OCI-LY7 (cell line): ENCODE measurements at regions not wholly inside any gene's neighbourhood (a gene's known extent, or its start where the extent isn't known, plus 50 kb on each side); places are given as distances from the start of the nearest gene placed in this dataset.

Experiments
- BruUV-seq: library from RNA; stranded (reverse); fragments of 400-500 nt; replicated peaks from 2 replicates; lab custom pipeline; 2021; lab: Mats Ljungman, UMichigan
- CTCF ChIA-PET: fragments of 300-600 bp; sonication (Branson Sonifier 250); formaldehyde crosslinking; loops from one replicate; lab custom pipeline; 2022; ENCODE audit warnings: antibody characterized with exemption; ENCODE audit not compliant: unreplicated experiment; lab: Charles Lee
- POLR2A ChIA-PET: fragments of 300-600 bp; sonication (Branson Sonifier 250); formaldehyde crosslinking; loops from one replicate; lab custom pipeline; 2022; ENCODE audit warnings: antibody characterized with exemption; lab: Charles Lee
- DNase-seq: peaks from one replicate; pipeline ENCODE4 v3.0.0-alpha.2; 2015; ENCODE audit warnings: low spot score
- H2AFZ ChIP-seq: fragments of 200-600 bp; sonication (generic), shearing (Covaris generic); 2 replicates; pipeline ENCODE4 v1.6.1; 2014; ENCODE audit warnings: mild to moderate bottlenecking, antibody characterized with exemption, low read length, moderate library complexity
- H3K27ac ChIP-seq: fragments of 200-600 bp; sonication (generic); 2 replicates; pipeline ENCODE4 v1.5.1; 2014; ENCODE audit warnings: mixed run types, low read depth, mild to moderate bottlenecking, moderate library complexity, low read length, inconsistent platforms; ENCODE audit not compliant: poor library complexity, severe bottlenecking
- H3K36me3 ChIP-seq: fragments of 200-600 bp; sonication (generic); 2 replicates; pipeline ENCODE4 v1.6.1; 2014; ENCODE audit warnings: mild to moderate bottlenecking, antibody characterized with exemption, low read length, moderate library complexity, mixed read lengths; ENCODE audit not compliant: insufficient read depth
- H3K4me1 ChIP-seq: fragments of 200-600 bp; sonication (generic); 2 replicates; pipeline ENCODE4 v1.5.1; 2014; ENCODE audit warnings: mild to moderate bottlenecking, low read length; ENCODE audit not compliant: insufficient read depth, poor library complexity, severe bottlenecking
- H3K4me2 ChIP-seq: fragments of 200-600 bp; sonication (generic); 2 replicates; pipeline ENCODE4 v1.6.1; 2014; ENCODE audit warnings: mild to moderate bottlenecking, low read length
- H3K4me3 ChIP-seq: fragments of 200-600 bp; sonication (generic); 2 replicates; pipeline ENCODE4 v1.5.1; 2014; ENCODE audit warnings: mild to moderate bottlenecking, low read depth, low read length; ENCODE audit not compliant: poor library complexity, severe bottlenecking
- H3K79me2 ChIP-seq: fragments of 200-600 bp; sonication (generic); 2 replicates; pipeline ENCODE4 v1.6.1; 2016; ENCODE audit warnings: low read depth, mild to moderate bottlenecking, low read length, moderate library complexity, mixed read lengths; ENCODE audit not compliant: insufficient read depth
- H3K9me2 ChIP-seq: fragments of 200-600 bp; sonication (generic); 2 replicates; pipeline ENCODE4 v1.6.1; 2016; ENCODE audit warnings: mild to moderate bottlenecking, low read length, mixed read lengths; ENCODE audit not compliant: insufficient read depth
- H3K9me3 ChIP-seq: fragments of 200-600 bp; sonication (generic); 2 replicates; pipeline ENCODE4 v1.6.1; 2014; ENCODE audit warnings: mild to moderate bottlenecking, mixed run types, low read length, mixed read lengths
- H4K20me1 ChIP-seq: fragments of 200-600 bp; sonication (generic); 2 replicates; pipeline ENCODE4 v1.6.1; 2014; ENCODE audit warnings: mild to moderate bottlenecking, antibody characterized with exemption, low read length, moderate library complexity, mixed read lengths; ENCODE audit not compliant: insufficient read depth
- EZH2phosphoT487 ChIP-seq: fragments of 200-600 bp; sonication (generic); IDR thresholded peaks from 2 replicates; pipeline ENCODE4 v1.6.1; 2018; ENCODE audit warnings: low read depth, borderline replicate concordance, mild to moderate bottlenecking, mixed run types, antibody characterized with exemption, low read length, moderate library complexity, mixed read lengths
- intact Hi-C: fragments of 100-400 bp; cut with micrococcal nuclease; formaldehyde crosslinking; loops from one replicate; pipeline ENCODE4 v1.10.0; 2022; ENCODE audit not compliant: unreplicated experiment
- TF ChIP-seq, protein P1 (sequence below): fragments of 200-600 bp; sonication (generic); conservative IDR thresholded peaks from 2 replicates; pipeline ENCODE4 v1.5.1; 2014; ENCODE audit warnings: mild to moderate bottlenecking, antibody characterized with exemption, low read length, moderate library complexity, mixed read lengths

DNA sequence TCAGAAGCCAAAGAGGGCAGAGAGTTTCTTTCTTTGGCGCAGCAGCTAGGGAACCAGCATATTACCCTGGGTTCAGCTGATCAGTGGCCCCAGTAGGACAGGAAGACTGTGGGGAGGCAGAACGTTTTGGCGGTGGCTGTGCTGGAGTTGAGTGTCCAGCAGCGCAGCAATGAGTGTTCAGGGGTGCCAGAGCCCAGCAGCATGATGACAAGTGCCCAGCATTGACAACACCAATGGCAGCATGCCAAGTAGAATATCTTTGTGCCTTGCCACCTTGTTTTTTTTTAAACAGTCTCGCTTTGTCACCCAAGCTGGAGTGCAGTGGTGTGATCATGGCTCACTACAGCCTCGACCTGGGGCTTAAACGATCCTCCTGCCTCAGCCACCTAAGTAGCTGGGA, 106.7 kb upstream of the CDC42BPA start:
- no peaks in the 10 kb centered on the region for H3K36me3 ChIP-seq
- TF ChIP-seq, protein P1, sequence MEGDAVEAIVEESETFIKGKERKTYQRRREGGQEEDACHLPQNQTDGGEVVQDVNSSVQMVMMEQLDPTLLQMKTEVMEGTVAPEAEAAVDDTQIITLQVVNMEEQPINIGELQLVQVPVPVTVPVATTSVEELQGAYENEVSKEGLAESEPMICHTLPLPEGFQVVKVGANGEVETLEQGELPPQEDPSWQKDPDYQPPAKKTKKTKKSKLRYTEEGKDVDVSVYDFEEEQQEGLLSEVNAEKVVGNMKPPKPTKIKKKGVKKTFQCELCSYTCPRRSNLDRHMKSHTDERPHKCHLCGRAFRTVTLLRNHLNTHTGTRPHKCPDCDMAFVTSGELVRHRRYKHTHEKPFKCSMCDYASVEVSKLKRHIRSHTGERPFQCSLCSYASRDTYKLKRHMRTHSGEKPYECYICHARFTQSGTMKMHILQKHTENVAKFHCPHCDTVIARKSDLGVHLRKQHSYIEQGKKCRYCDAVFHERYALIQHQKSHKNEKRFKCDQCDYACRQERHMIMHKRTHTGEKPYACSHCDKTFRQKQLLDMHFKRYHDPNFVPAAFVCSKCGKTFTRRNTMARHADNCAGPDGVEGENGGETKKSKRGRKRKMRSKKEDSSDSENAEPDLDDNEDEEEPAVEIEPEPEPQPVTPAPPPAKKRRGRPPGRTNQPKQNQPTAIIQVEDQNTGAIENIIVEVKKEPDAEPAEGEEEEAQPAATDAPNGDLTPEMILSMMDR, result no peak
- no peak for TF ChIP-seq EZH2phosphoT487
- intact Hi-C loops, result no loop called here
- H3K9me2 ChIP-seq, result no peaks in the 10 kb centered on the region
- H3K4me3 ChIP-seq, result no peak overlapping the region
- H2AFZ ChIP-seq, result no peak overlapping the region
- H4K20me1 ChIP-seq, result no peaks in the 10 kb centered on the region
- no peaks in the 10 kb centered on the region for H3K9me3 ChIP-seq
- no peaks in the 10 kb centered on the region for H3K4me1 ChIP-seq
- POLR2A ChIA-PET, result interaction anchor here (1.0 kb wide), 1 partner anchor 40 kb away, joined by 3 read pairs; no protein-coding TSS in a partner anchor
- no peak overlapping the region for H3K27ac ChIP-seq
- DNase-seq, result no peak
- BruUV-seq, result no TSS peak
- H3K79me2 ChIP-seq, result no peaks in the 10 kb centered on the region
- H3K4me2 ChIP-seq, result no peak overlapping the region
- CTCF ChIA-PET, result no interaction called here

DNA sequence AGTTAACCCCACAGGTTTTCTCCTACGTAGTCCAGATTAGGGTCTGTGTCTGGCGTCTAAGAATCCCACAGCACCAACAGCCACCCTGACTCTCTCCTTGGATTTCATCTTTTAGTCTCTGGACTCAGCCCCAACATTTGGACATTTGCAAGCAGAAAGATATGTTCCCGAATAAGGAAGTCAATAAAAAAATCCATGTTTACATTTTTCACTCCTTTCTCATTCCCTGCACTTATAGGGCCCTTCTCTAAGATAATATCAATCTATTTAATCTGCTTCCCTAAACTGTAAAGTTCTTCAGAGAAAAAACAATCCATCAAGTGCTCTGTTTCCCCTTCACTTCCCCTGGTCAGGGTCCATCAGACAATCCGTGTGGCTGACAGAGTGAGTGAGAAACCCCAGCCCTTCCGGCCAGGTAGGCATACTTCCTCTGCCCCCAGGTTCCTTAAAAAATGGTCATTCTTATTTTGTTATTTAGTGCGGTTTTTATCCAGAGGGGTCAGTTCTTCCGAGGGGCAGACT, 105.9 kb upstream of the CDC42BPA start:
- DNase-seq, result no peak
- Histone ChIP-seq H3K4me1 (no peaks in the 10 kb centered on the region), H3K79me2 (no peaks in the 10 kb centered on the region), H3K4me3 (no peak overlapping the region), H3K36me3 (no peaks in the 10 kb centered on the region), H2AFZ (no peak overlapping the region), H3K27ac (no peak overlapping the region), H3K4me2 (no peak overlapping the region), H3K9me3 (no peaks in the 10 kb centered on the region), H3K9me2 (no peaks in the 10 kb centered on the region), H4K20me1 (no peaks in the 10 kb centered on the region)
- ChIA-PET POLR2A (no interaction called here), CTCF (no interaction called here)
- TF ChIP-seq, protein P1, result no peak
- no peak for TF ChIP-seq EZH2phosphoT487
- BruUV-seq, result no TSS peak
- intact Hi-C loops, result no loop called here

DNA sequence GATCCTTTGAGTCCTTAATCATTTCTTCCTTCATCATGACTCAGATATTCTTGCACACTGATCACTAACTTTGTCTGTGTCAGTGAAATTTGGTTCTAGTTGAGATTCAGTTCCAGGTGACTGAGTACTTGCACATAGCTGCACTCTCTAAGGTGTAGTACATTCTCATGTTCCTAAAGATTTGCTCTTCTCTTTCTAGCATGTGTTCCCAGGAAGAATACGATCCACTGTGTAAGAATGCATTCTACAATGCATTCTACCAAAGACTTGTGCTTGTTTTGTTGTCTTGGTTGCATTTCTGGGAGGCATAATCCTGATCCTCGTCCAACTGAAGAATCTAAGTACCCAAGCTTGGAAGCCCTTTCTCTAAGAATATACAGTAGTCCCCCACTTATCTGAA, 104.3 kb upstream of the CDC42BPA start:
- no peak overlapping the region for H3K27ac ChIP-seq
- CTCF ChIA-PET, result no interaction called here

More for the DNA sequence above, 104.3 kb upstream of the CDC42BPA start:
- no peak overlapping the region for H2AFZ ChIP-seq
- H3K9me2 ChIP-seq, result no peaks in the 10 kb centered on the region
- no peaks in the 10 kb centered on the region for H3K36me3 ChIP-seq
- no peaks in the 10 kb centered on the region for H3K4me1 ChIP-seq
- H3K79me2 ChIP-seq, result no peaks in the 10 kb centered on the region
- H4K20me1 ChIP-seq, result no peaks in the 10 kb centered on the region
- intact Hi-C loops, result no loop called here
- no peak overlapping the region for H3K4me3 ChIP-seq
- POLR2A ChIA-PET, result no interaction called here
- no peak for TF ChIP-seq EZH2phosphoT487
- BruUV-seq, result no TSS peak
- DNase-seq, result no peak
- no peak overlapping the region for H3K4me2 ChIP-seq
- no peaks in the 10 kb centered on the region for H3K9me3 ChIP-seq
